H9 (cell line): ENCODE measurements at regions not wholly inside any gene's neighbourhood (a gene's known extent, or its start where the extent isn't known, plus 50 kb on each side); places are given as distances from the start of the nearest gene placed in this dataset.

Experiments used
- DNase-seq: peaks from one replicate; pipeline ENCODE4 v3.0.0-alpha.2; 2017
- H2AFZ ChIP-seq: one replicate; pipeline ENCODE4 v1.6.1; 2013; ENCODE audit warnings: mild to moderate bottlenecking, low read length, control low read depth, moderate library complexity
- H2AK5ac ChIP-seq: 2 replicates; pipeline ENCODE4 v1.6.1; 2013; ENCODE audit warnings: low read length, control low read depth, mixed read lengths; ENCODE audit not compliant: insufficient read length
- H2BK120ac ChIP-seq: one replicate; pipeline ENCODE4 v1.6.1; 2013; ENCODE audit warnings: low read depth, mild to moderate bottlenecking, low read length, control low read depth, inconsistent platforms; ENCODE audit not compliant: poor library complexity, severe bottlenecking
- H2BK12ac ChIP-seq: 2 replicates; pipeline ENCODE4 v1.6.1; 2013; ENCODE audit warnings: low read length, control low read depth, mixed read lengths, low read depth; ENCODE audit not compliant: insufficient read length
- H2BK15ac ChIP-seq: 2 replicates; pipeline ENCODE4 v1.6.1; 2013; ENCODE audit warnings: low read depth, low read length, control low read depth
- H2BK20ac ChIP-seq: one replicate; pipeline ENCODE4 v1.6.1; 2013; ENCODE audit warnings: low read depth, mild to moderate bottlenecking, low read length, control low read depth, inconsistent platforms; ENCODE audit not compliant: poor library complexity, severe bottlenecking
- H2BK5ac ChIP-seq: 2 replicates; pipeline ENCODE4 v1.6.1; 2013; ENCODE audit warnings: low read length, control low read depth, mixed read lengths; ENCODE audit not compliant: insufficient read length
- H3K14ac ChIP-seq: 2 replicates; pipeline ENCODE4 v1.6.1; 2013; ENCODE audit warnings: low read length, control low read depth; ENCODE audit not compliant: insufficient read depth
- H3K18ac ChIP-seq: 2 replicates; pipeline ENCODE4 v1.6.1; 2013; ENCODE audit warnings: low read depth, mild to moderate bottlenecking, mixed read lengths, low read length, control low read depth; ENCODE audit not compliant: insufficient read length
- H3K23ac ChIP-seq: 2 replicates; pipeline ENCODE4 v1.6.1; 2013; ENCODE audit warnings: low read length, control low read depth, mixed read lengths, low read depth; ENCODE audit not compliant: insufficient read length
- H3K23me2 ChIP-seq: 2 replicates; pipeline ENCODE4 v1.6.1; 2013; ENCODE audit warnings: low read depth, mild to moderate bottlenecking, mixed read lengths, low read length, control low read depth; ENCODE audit not compliant: insufficient read length, poor library complexity, severe bottlenecking
- H3K27ac ChIP-seq: 2 replicates; pipeline ENCODE4 v1.5.1; 2013; ENCODE audit warnings: low read length, control low read depth, mixed read lengths, low read depth; ENCODE audit not compliant: insufficient read length
- H3K27me3 ChIP-seq: 2 replicates; pipeline ENCODE4 v1.6.1; 2013; ENCODE audit warnings: low read length, control low read depth, inconsistent platforms; ENCODE audit not compliant: insufficient read depth
- H3K4ac ChIP-seq: 2 replicates; pipeline ENCODE4 v1.6.1; 2013; ENCODE audit warnings: low read depth, mild to moderate bottlenecking, control low read depth, inconsistent platforms, low read length, moderate library complexity
- H3K4me1 ChIP-seq: 2 replicates; pipeline ENCODE4 v1.6.1; 2013; ENCODE audit warnings: low read length, control low read depth, inconsistent platforms; ENCODE audit not compliant: insufficient read depth
- H3K4me2 ChIP-seq: 2 replicates; pipeline ENCODE4 v1.6.1; 2013; ENCODE audit warnings: low read length, control low read depth, mixed read lengths; ENCODE audit not compliant: insufficient read length, insufficient read depth
- H3K56ac ChIP-seq: 2 replicates; pipeline ENCODE4 v1.6.1; 2013; ENCODE audit warnings: low read depth, mild to moderate bottlenecking, mixed read lengths, low read length, control low read depth; ENCODE audit not compliant: insufficient read length
- H3K79me1 ChIP-seq: 2 replicates; pipeline ENCODE4 v1.6.1; 2013; ENCODE audit warnings: low read depth, mild to moderate bottlenecking, moderate library complexity, low read length, control low read depth, inconsistent platforms; ENCODE audit not compliant: insufficient read depth, poor library complexity, severe bottlenecking
- H3K79me2 ChIP-seq: 2 replicates; pipeline ENCODE4 v1.6.1; 2013; ENCODE audit warnings: low read length, control low read depth, inconsistent platforms; ENCODE audit not compliant: insufficient read depth
- H3K9ac ChIP-seq: 2 replicates; pipeline ENCODE4 v1.6.1; 2013; ENCODE audit warnings: low read length, control low read depth, mixed read lengths; ENCODE audit not compliant: insufficient read length; ENCODE audit errors: extremely low read depth
- H3K9me3 ChIP-seq: one replicate; pipeline ENCODE4 v1.6.1; 2013; ENCODE audit warnings: low read depth, low read length, inconsistent platforms; ENCODE audit not compliant: control insufficient read depth
- H3T11ph ChIP-seq: one replicate; pipeline ENCODE4 v1.6.1; 2013; ENCODE audit warnings: mild to moderate bottlenecking, low read length, control low read depth, inconsistent platforms
- H4K20me1 ChIP-seq: one replicate; pipeline ENCODE4 v1.6.1; 2013; ENCODE audit not compliant: control insufficient read depth, insufficient read length, insufficient read depth
- H4K5ac ChIP-seq: 2 replicates; pipeline ENCODE4 v1.6.1; 2013; ENCODE audit warnings: low read depth, mild to moderate bottlenecking, mixed read lengths, low read length, control low read depth; ENCODE audit not compliant: insufficient read length
- H4K8ac ChIP-seq: replicated peaks from 2 replicates; pipeline ENCODE4 v1.6.1; 2013; ENCODE audit warnings: low read length, control low read depth, mixed read lengths, low read depth; ENCODE audit not compliant: insufficient read length
- H4K91ac ChIP-seq: 2 replicates; pipeline ENCODE4 v1.6.1; 2013; ENCODE audit warnings: low read depth, mild to moderate bottlenecking, moderate library complexity, mixed read lengths, low read length, control low read depth; ENCODE audit not compliant: insufficient read length
- H3K27ac Mint-ChIP-seq, 3 experiments: 2 replicates in 2 of 3; 3 replicates in 1 of 3; pipeline ENCODE4 v1.8.0; 2020 to 2021; ENCODE audit warnings: mixed read lengths in 3 of 3, mild to moderate bottlenecking in 1 of 3, moderate library complexity in 1 of 3
- H3K27me3 Mint-ChIP-seq: 2 replicates; pipeline ENCODE4 v1.8.0; 2021; ENCODE audit warnings: low read depth, mild to moderate bottlenecking, moderate library complexity, mixed read lengths
- H3K36me3 Mint-ChIP-seq, 3 experiments: 2 replicates in 2 of 3; 3 replicates in 1 of 3; pipeline ENCODE4 v1.8.0; 2020 to 2021; ENCODE audit warnings: low read depth in 3 of 3, mixed read lengths in 3 of 3; ENCODE audit not compliant: insufficient read depth in 1 of 3
- H3K4me1 Mint-ChIP-seq, 2 experiments: 2 replicates each; pipeline ENCODE4 v1.8.0; 2020; ENCODE audit warnings: mixed read lengths in 2 of 2
- H3K4me3 Mint-ChIP-seq, 2 experiments: 2 replicates in 1 of 2; 3 replicates in 1 of 2; pipeline ENCODE4 v1.8.0; 2020 to 2021; ENCODE audit warnings: mild to moderate bottlenecking in 2 of 2, mixed read lengths in 2 of 2, moderate library complexity in 1 of 2
- H3K9me3 Mint-ChIP-seq, 2 experiments: 2 replicates in 1 of 2; 3 replicates in 1 of 2; pipeline ENCODE4 v1.8.0; 2020; ENCODE audit warnings: mild to moderate bottlenecking in 2 of 2, mixed read lengths in 2 of 2, moderate library complexity in 1 of 2
- CTCF ChIP-seq: fragments of 200-600 bp; sonication (generic); conservative IDR thresholded peaks from 3 replicates; pipeline ENCODE4 v1.8.0; 2021; ENCODE audit warnings: antibody characterized with exemption, mild to moderate bottlenecking
- whole genome bisulfite sequencing: extraction: QIAGEN DNeasy Blood & Tissue Kit; methylation state at CpG from one replicate; pipeline ENCODE4 v1.1.7; 2013; ENCODE audit warnings: missing lambda C conversion rate, low lambda C conversion rate, mixed read lengths; ENCODE audit not compliant: insufficient read length; ENCODE audit errors: extremely low coverage; 5-methylcytosine and 5-hydroxymethylcytosine counted together

DNA sequence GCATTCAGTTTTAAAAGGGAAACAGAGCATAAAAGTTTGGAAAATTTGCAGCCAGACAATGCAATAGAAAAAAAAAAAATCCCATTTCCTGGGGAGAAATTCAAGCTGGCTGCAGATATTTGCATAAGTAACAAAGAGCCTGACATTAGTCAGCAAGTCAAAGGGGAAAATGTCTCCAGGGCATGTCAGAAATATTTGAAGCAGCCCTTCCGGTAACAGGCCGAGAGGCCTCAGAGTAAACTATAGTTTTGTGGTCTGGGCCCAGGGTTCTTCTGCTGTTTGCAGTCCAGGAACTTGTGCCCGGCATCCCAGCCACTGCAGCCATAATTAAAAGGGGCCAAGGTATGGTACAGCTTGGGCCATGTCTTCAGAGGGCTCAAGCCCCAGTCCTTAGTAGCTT is 411.6 kb upstream of the BCHE start:
- Histone ChIP-seq H2BK15ac (no peak overlapping the region), H3K79me2 (no peaks in the 10 kb centered on the region), H3K23ac (no peak overlapping the region), H3K14ac (no peak overlapping the region), H2BK120ac (no peak overlapping the region), H3K27ac (no peak overlapping the region), H3K23me2 (no peaks in the 10 kb centered on the region), H2AFZ (no peak overlapping the region), H3K9me3 (peaks cover 4% of the 10 kb centered on the region), H4K8ac (no peak overlapping the region), H3K18ac (no peak overlapping the region), H3K4ac (no peak overlapping the region), H3K4me2 (no peak overlapping the region), H2BK20ac (no peak overlapping the region), H2AK5ac (no peak overlapping the region), H4K91ac (no peak overlapping the region), H3K79me1 (no peaks in the 10 kb centered on the region), H2BK12ac (no peak overlapping the region), H4K5ac (no peak overlapping the region), H3T11ph (no peak overlapping the region), H3K4me1 (no peaks in the 10 kb centered on the region), H3K9ac (no peak overlapping the region), H2BK5ac (no peak overlapping the region), H3K56ac (no peak overlapping the region), H4K20me1 (no peaks in the 10 kb centered on the region), H3K27me3 (no peaks in the 10 kb centered on the region)
- no CpG with 5 or more reads among the region's 3 CpGs for WGBS
- H3K4me3 Mint-ChIP-seq = no peak overlapping the region
- H3K9me3 Mint-ChIP-seq = peaks cover 14 to 19% of the 10 kb centered on the region in 2 experiments; a peak in 4 of 5 replicates
- TF ChIP-seq CTCF = no peak
- no peaks in the 10 kb centered on the region for H3K27me3 Mint-ChIP-seq
- H3K36me3 Mint-ChIP-seq = peaks cover 17 to 20% (median 17%) of the 10 kb centered on the region in 3 experiments
- peak overlapping the region in 1 of 3 experiments; percentile 49; a peak in 2 of 7 replicates for H3K27ac Mint-ChIP-seq
- peaks cover 7 to 9% of the 10 kb centered on the region in 2 experiments; a peak in 2 of 4 replicates for H3K4me1 Mint-ChIP-seq
- DNase-seq = no peak
